ENCODE measurements at regions not wholly inside any gene's neighbourhood (a gene's known extent, or its start where the extent isn't known, plus 50 kb on each side); places are given as distances from the start of the nearest gene placed in this dataset.

DNA sequence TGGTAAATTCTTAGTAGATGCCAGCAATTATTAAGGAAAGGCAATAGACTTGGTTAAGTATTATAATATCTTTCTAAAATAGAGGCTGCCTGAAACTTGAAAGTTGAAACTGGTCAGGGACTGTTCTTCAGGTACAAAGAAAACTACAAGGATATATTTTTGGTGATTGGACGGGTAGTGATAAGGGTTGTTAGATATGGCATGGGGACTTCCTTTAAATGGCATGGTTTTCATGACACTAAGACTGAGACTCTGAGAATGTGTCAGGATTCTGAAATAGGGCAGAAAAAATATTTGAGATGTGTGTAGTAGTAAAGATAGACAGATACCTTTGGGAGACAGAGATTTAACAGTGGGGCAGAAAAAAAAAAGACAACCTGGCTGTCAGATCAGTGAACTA lies 108.4 kb upstream of the SLC5A12 start:
- TF ChIP-seq, protein P1, sequence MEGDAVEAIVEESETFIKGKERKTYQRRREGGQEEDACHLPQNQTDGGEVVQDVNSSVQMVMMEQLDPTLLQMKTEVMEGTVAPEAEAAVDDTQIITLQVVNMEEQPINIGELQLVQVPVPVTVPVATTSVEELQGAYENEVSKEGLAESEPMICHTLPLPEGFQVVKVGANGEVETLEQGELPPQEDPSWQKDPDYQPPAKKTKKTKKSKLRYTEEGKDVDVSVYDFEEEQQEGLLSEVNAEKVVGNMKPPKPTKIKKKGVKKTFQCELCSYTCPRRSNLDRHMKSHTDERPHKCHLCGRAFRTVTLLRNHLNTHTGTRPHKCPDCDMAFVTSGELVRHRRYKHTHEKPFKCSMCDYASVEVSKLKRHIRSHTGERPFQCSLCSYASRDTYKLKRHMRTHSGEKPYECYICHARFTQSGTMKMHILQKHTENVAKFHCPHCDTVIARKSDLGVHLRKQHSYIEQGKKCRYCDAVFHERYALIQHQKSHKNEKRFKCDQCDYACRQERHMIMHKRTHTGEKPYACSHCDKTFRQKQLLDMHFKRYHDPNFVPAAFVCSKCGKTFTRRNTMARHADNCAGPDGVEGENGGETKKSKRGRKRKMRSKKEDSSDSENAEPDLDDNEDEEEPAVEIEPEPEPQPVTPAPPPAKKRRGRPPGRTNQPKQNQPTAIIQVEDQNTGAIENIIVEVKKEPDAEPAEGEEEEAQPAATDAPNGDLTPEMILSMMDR (IDR thresholded peaks at IDR 0.05): no peak
- no peak for TF ChIP-seq POLR2A (IDR thresholded peaks at IDR 0.05)
